Astrocyte of the spinal cord (primary cell): ENCODE measurements at regions not wholly inside any gene's neighbourhood (a gene's known extent, or its start where the extent isn't known, plus 50 kb on each side); places are given as distances from the start of the nearest gene placed in this dataset.

Experiments
- DNase-seq: peaks from one replicate; pipeline ENCODE4 v3.0.0; 2011; ENCODE audit warnings: low read depth, low spot score
- H3K4me3 ChIP-seq: 2 replicates; pipeline ENCODE4 v1.5.1; 2011; ENCODE audit warnings: low read depth, mild to moderate bottlenecking, low read length, moderate library complexity
- in situ Hi-C: cut with HindIII; loops from 2 replicates; pipeline ENCODE4 v1.10.0; 2017; ENCODE audit warnings: low sequenced_read_pairs
- TF ChIP-seq, protein P1 (sequence below): IDR thresholded peaks from 2 replicates; pipeline ENCODE4 v1.5.1; 2012; ENCODE audit warnings: low read depth, mild to moderate bottlenecking, low read length, inconsistent platforms

DNA sequence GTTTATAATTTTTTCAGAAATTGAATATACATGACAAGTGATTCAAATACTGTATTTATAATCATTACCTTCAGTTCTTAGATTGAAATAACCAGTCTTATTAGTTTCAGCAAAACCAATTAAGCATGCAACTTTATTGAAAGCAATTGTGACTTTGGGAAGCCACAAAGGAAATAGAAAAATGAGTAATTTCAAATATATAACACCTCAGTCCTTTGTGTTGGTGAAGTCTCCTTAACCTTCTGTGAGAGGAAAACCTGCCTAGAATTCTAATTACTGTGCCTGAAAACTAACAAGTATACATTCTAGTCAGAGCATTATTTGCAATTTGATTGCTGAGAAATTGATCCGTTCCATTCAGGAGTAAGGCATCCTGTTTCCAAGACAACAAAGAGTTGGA lies 95.8 kb downstream of the S1PR1 start:
- in situ Hi-C loops = no loop called here
- TF ChIP-seq, protein P1, sequence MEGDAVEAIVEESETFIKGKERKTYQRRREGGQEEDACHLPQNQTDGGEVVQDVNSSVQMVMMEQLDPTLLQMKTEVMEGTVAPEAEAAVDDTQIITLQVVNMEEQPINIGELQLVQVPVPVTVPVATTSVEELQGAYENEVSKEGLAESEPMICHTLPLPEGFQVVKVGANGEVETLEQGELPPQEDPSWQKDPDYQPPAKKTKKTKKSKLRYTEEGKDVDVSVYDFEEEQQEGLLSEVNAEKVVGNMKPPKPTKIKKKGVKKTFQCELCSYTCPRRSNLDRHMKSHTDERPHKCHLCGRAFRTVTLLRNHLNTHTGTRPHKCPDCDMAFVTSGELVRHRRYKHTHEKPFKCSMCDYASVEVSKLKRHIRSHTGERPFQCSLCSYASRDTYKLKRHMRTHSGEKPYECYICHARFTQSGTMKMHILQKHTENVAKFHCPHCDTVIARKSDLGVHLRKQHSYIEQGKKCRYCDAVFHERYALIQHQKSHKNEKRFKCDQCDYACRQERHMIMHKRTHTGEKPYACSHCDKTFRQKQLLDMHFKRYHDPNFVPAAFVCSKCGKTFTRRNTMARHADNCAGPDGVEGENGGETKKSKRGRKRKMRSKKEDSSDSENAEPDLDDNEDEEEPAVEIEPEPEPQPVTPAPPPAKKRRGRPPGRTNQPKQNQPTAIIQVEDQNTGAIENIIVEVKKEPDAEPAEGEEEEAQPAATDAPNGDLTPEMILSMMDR = no peak

DNA sequence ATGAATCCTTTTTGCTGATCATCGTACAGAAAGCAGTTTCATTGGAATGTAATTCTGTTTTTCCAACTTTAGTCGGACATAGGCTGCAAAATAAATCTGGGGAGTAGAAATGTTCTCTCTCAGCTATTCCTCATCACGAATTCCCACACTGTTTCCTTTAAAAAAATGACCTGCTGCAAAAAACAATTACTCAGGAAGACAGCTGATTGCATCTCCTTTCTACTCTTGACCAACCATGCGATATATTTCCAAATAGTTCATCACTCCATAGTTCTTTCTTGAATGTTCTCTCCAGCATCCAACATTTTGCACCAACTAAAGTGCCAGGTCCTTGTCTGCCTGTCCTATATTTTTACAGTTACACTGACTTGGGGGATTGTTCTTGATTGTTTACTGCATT lies 96.4 kb downstream of the S1PR1 start:
- TF ChIP-seq, protein P1 = no peak
- H3K4me3 ChIP-seq = no peak overlapping the region
- no peak for DNase-seq
- in situ Hi-C loops = no loop called here

More for the DNA sequence above, 95.8 kb downstream of the S1PR1 start:
- DNase-seq = no peak
- H3K4me3 ChIP-seq = no peak overlapping the region

DNA sequence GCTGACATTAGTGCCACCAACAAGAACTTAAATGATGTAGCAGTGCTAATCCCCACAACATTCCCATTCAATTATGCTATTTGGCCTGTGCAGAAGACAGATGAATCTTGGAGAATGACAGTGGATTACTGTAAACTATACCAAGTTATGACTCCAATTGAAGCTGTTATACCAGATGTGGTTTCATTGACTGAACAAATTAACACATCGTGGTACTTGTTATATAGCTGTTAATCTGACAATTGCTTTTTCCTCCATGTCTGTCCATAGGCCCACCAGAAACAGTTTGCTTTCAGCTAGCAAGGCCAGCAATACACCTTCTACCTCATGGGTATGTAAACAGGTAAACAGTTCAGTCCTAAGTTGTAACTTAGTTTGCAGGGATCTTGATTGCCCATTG lies 101.1 kb downstream of the S1PR1 start:
- TF ChIP-seq, protein P1 = no peak
- in situ Hi-C loops = no loop called here
- H3K4me3 ChIP-seq = no peak overlapping the region
- DNase-seq = no peak

DNA sequence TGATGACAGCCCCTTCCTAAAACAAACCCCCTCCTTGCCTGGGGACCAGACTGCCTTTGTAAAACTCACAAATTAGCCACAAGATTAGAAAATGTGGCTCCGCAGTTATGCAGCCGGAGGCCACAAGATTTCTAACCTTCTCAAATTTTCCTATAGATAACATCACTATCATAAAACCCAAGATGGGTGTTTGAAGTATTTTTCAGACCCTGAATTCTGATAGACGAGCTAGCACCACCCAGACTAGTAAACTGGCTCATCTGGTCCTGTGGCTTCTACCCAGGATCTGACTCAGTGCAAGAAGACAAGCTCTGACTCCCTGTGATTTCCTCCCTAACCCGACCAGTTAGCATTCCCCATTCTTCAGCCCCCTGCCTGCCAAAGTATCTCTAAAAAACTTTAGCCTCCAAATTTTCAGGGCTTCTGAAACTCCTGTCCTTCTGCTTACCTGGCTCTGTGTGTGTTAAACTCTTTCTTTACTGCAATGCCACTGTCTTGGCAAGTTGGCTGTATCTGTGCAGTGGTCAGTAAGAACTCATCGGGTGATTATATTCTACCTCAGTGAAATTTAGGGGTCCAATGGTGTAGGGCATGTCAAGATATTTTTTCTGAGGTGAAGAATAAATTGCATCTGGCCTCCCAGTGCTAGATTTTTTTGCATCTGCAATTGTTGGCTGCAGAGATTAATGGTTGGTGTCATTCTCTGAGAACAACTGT lies 102.1 kb downstream of the S1PR1 start:
- no peak for DNase-seq
- in situ Hi-C loops = no loop called here
- TF ChIP-seq, protein P1 = no peak
- no peak overlapping the region for H3K4me3 ChIP-seq

DNA sequence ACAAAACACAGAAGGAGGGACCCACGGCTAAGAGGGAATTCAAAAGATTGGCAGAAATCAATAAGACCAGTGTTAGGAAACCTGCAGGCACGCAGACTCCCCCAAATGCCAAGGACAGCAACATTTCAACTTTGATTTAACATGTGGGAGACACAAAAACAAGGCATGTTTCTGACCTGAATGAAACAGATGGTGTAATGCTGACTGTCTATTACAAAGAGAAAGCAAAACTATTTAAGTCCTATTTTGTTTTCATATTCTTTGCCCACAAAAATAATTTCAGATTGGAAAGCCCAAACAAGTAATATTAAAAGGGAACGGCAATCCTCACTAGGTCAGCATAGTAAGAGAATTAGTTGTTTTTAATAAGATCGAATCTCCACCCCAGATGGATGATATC lies 107.9 kb downstream of the S1PR1 start:
- in situ Hi-C loops = no loop called here
- no peak for DNase-seq
- TF ChIP-seq, protein P1 = no peak
- no peak overlapping the region for H3K4me3 ChIP-seq

DNA sequence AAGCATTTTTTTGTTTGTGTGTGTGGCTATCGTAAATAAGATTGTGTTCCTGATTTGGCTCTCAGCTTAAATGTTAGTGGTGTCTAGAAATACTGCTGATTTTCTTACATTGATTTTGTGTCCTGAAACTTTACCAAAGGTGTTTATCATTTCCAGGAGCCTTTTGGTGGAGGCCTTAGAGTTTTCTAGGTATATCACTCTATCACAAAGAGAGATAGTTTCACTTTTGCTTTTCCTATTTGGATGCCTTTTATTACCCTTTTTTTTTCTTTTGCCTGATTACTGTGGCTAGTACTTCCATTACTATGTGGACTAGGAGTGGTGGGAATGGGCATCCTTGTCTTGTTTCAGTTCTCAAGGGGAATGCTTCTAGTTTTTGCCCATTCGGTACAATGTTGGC lies 109.6 kb downstream of the S1PR1 start:
- H3K4me3 ChIP-seq = no peak overlapping the region
- no peak for DNase-seq
- TF ChIP-seq, protein P1 = no peak
- in situ Hi-C loops = no loop called here
